CD14-positive monocyte (primary cell): ENCODE measurements at regions not wholly inside any gene's neighbourhood (a gene's known extent, or its start where the extent isn't known, plus 50 kb on each side); places are given as distances from the start of the nearest gene placed in this dataset.

ENCODE experiments used
- DNase-seq, 3 donors: peaks; one replicate each; pipeline ENCODE4 v3.0.0-alpha.2; 2011 to 2022
- H2AFZ ChIP-seq: 2 replicates; pipeline ENCODE4 v1.6.0; 2012; ENCODE audit warnings: mild to moderate bottlenecking, low read depth, low read length, inconsistent platforms; ENCODE audit not compliant: insufficient read depth, poor library complexity, severe bottlenecking
- H3K27ac ChIP-seq, 2 donors: 1 replicate in 1 of 2; 2 replicates in 1 of 2; pipeline ENCODE4 v1.5.1; 2012 to 2013; ENCODE audit warnings: low read length in 2 of 2, control low read depth in 1 of 2, inconsistent platforms in 1 of 2, low read depth in 1 of 2, mild to moderate bottlenecking in 1 of 2
- H3K27me3 ChIP-seq, 2 donors: one replicate each; pipeline versions ENCODE4 v1.6.0 to v1.6.1; 2011 to 2013; ENCODE audit warnings: low read length in 2 of 2; ENCODE audit not compliant: control insufficient read depth in 2 of 2, insufficient read depth in 2 of 2
- H3K36me3 ChIP-seq, 2 donors: replicated peaks in 1 of 2; 1 replicate in 1 of 2; 2 replicates in 1 of 2; pipeline versions ENCODE4 v1.5.1 to v1.6.1; 2012 to 2013; ENCODE audit warnings: low read length in 2 of 2, control low read depth in 1 of 2, inconsistent platforms in 1 of 2, mild to moderate bottlenecking in 1 of 2; ENCODE audit not compliant: insufficient read depth in 2 of 2, control insufficient read depth in 1 of 2
- H3K4me1 ChIP-seq, 2 donors: 1 replicate in 1 of 2; 2 replicates in 1 of 2; pipeline versions ENCODE4 v1.5.1 to v1.6.1; 2012 to 2013; ENCODE audit warnings: low read length in 2 of 2, control low read depth in 1 of 2, inconsistent platforms in 1 of 2, mild to moderate bottlenecking in 1 of 2, moderate library complexity in 1 of 2; ENCODE audit not compliant: insufficient read depth in 2 of 2, control insufficient read depth in 1 of 2
- H3K4me2 ChIP-seq: replicated peaks from 2 replicates; pipeline ENCODE3; 2012; ENCODE audit warnings: low read length, moderate library complexity, mild to moderate bottlenecking; ENCODE audit not compliant: poor library complexity, severe bottlenecking; ENCODE audit errors: extremely low read depth
- H3K4me3 ChIP-seq, 3 experiments: fragments of 200-600 bp in 1 of 3; sonication (generic) in 1 of 3; replicated peaks in 1 of 3; 1 replicate in 2 of 3; 2 replicates in 1 of 3; pipeline ENCODE4 v1.5.1; 2011 to 2013; ENCODE audit warnings: low read length in 3 of 3, mild to moderate bottlenecking in 3 of 3, control low read depth in 2 of 3, low read depth in 2 of 3, inconsistent platforms in 1 of 3, moderate library complexity in 1 of 3
- H3K79me2 ChIP-seq: 2 replicates; pipeline ENCODE4 v1.6.0; 2012; ENCODE audit warnings: mild to moderate bottlenecking, control low read depth, inconsistent platforms, low read length, moderate library complexity; ENCODE audit not compliant: insufficient read depth
- H3K9ac ChIP-seq: 2 replicates; pipeline ENCODE4 v1.6.0; 2017; ENCODE audit warnings: low read length, mild to moderate bottlenecking; ENCODE audit not compliant: insufficient read depth, poor library complexity, severe bottlenecking
- H3K9me3 ChIP-seq, 2 donors: replicated peaks in 1 of 2; 1 replicate in 1 of 2; 2 replicates in 1 of 2; pipeline versions ENCODE4 v1.5.1 to v1.6.1; 2012 to 2013; ENCODE audit warnings: low read length in 2 of 2, control low read depth in 1 of 2; ENCODE audit not compliant: control insufficient read depth in 1 of 2, insufficient read depth in 1 of 2
- H4K20me1 ChIP-seq: 2 replicates; pipeline ENCODE4 v1.6.0; 2012; ENCODE audit warnings: mild to moderate bottlenecking, low read length, control low read depth, moderate library complexity; ENCODE audit not compliant: insufficient read depth
- H3K27ac Mint-ChIP-seq, 7 donors: one replicate each; pipeline ENCODE4 v1.8.0; 2020; ENCODE audit warnings: mild to moderate bottlenecking in 7 of 7, mixed read lengths in 7 of 7, moderate library complexity in 6 of 7, inconsistent platforms in 2 of 7
- H3K27me3 Mint-ChIP-seq, 3 donors: one replicate each; pipeline ENCODE4 v1.8.0; 2021 to 2022; ENCODE audit warnings: low read depth in 3 of 3, mild to moderate bottlenecking in 3 of 3, mixed read lengths in 3 of 3, moderate library complexity in 3 of 3, inconsistent platforms in 1 of 3
- H3K36me3 Mint-ChIP-seq, 2 donors: one replicate each; pipeline ENCODE4 v1.8.0; 2020; ENCODE audit warnings: mixed read lengths in 2 of 2, inconsistent platforms in 1 of 2, mild to moderate bottlenecking in 1 of 2
- H3K4me1 Mint-ChIP-seq: one replicate; pipeline ENCODE4 v1.8.0; 2020; ENCODE audit warnings: mild to moderate bottlenecking, mixed read lengths
- H3K4me3 Mint-ChIP-seq, 2 donors: one replicate each; pipeline ENCODE4 v1.8.0; 2020; ENCODE audit warnings: mild to moderate bottlenecking in 2 of 2, mixed read lengths in 2 of 2, moderate library complexity in 1 of 2
- H3K9me3 Mint-ChIP-seq, 7 donors: one replicate each; pipeline ENCODE4 v1.8.0; 2020 to 2022; ENCODE audit warnings: mixed read lengths in 7 of 7, mild to moderate bottlenecking in 6 of 7, moderate library complexity in 6 of 7, inconsistent platforms in 2 of 7
- CTCF ChIP-seq: fragments of 200-600 bp; IDR thresholded peaks from one replicate; pipeline ENCODE4 v1.8.0; 2022; ENCODE audit warnings: antibody characterized with exemption, mild to moderate bottlenecking
- WGBS: methylation state at CpG from one replicate; pipeline ENCODE4 v1.1.5; 2013; ENCODE audit warnings: missing lambda C conversion rate; ENCODE audit not compliant: insufficient coverage; 5-methylcytosine and 5-hydroxymethylcytosine counted together
- intact Hi-C, 2 donors: fragments of 100-400 bp; cut with micrococcal nuclease; formaldehyde crosslinking; loops; one replicate each; pipeline versions ENCODE4 v1.15.0 to v1.15.1; 2023

- Mint-ChIP-seq H3K4me1 (no peaks in the 10 kb centered on the region), H3K9me3 (peaks cover 0 to 9% (median 0%) of the 10 kb centered on the region in 7 donors), H3K27ac (no peak overlapping the region), H3K27me3 (peaks cover 1 to 8% (median 1%) of the 10 kb centered on the region in 3 donors), H3K4me3 (no peak overlapping the region), H3K36me3 (no peaks in the 10 kb centered on the region)
- H3K4me2 ChIP-seq = no peak overlapping the region
- H3K27ac ChIP-seq = no peak overlapping the region
- no peaks in the 10 kb centered on the region for H4K20me1 ChIP-seq
- no peaks in the 10 kb centered on the region for H3K36me3 ChIP-seq
- H2AFZ ChIP-seq = no peak overlapping the region
- no peak overlapping the region for H3K9ac ChIP-seq
- H3K79me2 ChIP-seq = no peaks in the 10 kb centered on the region
- H3K27me3 ChIP-seq = no peaks in the 10 kb centered on the region
- intact Hi-C loops = no loop called here
- no peaks in the 10 kb centered on the region for H3K4me1 ChIP-seq
- 100% methylated on average over 7 of the region's 10 CpGs for WGBS
- no peaks in the 10 kb centered on the region for H3K9me3 ChIP-seq
- no peak overlapping the region for H3K4me3 ChIP-seq
- no peak for TF ChIP-seq CTCF
- no peak for DNase-seq
Observed at GRCh38 chr22:49036513-49036912, 791.2 kb downstream of the BRD1 start.

GRCh38 chr22:49035818-49036457 lies 791.7 kb downstream of the BRD1 start:
- no peak for TF ChIP-seq CTCF
- no peaks in the 10 kb centered on the region for H4K20me1 ChIP-seq
- H3K27me3 ChIP-seq = no peaks in the 10 kb centered on the region
- H2AFZ ChIP-seq = no peak overlapping the region
- H3K36me3 Mint-ChIP-seq = no peaks in the 10 kb centered on the region
- no peak overlapping the region for H3K4me3 Mint-ChIP-seq
- H3K36me3 ChIP-seq = no peaks in the 10 kb centered on the region
- H3K79me2 ChIP-seq = no peaks in the 10 kb centered on the region
- H3K9me3 Mint-ChIP-seq = peaks cover 0 to 9% (median 0%) of the 10 kb centered on the region in 7 donors
- H3K27ac Mint-ChIP-seq = no peak overlapping the region
- no peak overlapping the region for H3K4me3 ChIP-seq
- no peak overlapping the region for H3K4me2 ChIP-seq
- H3K9ac ChIP-seq = no peak overlapping the region
- no peaks in the 10 kb centered on the region for H3K9me3 ChIP-seq
- H3K27me3 Mint-ChIP-seq = peaks cover 1 to 5% (median 1%) of the 10 kb centered on the region in 3 donors
- H3K27ac ChIP-seq = no peak overlapping the region
- no peak for DNase-seq
- H3K4me1 Mint-ChIP-seq = no peaks in the 10 kb centered on the region
- intact Hi-C loops = no loop called here
- WGBS = 83% methylated on average over 21 of the region's 23 CpGs
- H3K4me1 ChIP-seq = no peaks in the 10 kb centered on the region
